ENCODE measurements at regions not wholly inside any gene's neighbourhood (a gene's known extent, or its start where the extent isn't known, plus 50 kb on each side); places are given as distances from the start of the nearest gene placed in this dataset.
"Not testable (repeated sequence)": the region's sequence is repeated elsewhere in the genome, so short reads cannot be mapped to it uniquely, and the experiment has no call there.

- no peak for DNase-seq (ENCODE audit: low spot score)
Measured at GRCh38 chr3:98702166-98702565, 61.0 kb upstream of the ST3GAL6 start.

DNA sequence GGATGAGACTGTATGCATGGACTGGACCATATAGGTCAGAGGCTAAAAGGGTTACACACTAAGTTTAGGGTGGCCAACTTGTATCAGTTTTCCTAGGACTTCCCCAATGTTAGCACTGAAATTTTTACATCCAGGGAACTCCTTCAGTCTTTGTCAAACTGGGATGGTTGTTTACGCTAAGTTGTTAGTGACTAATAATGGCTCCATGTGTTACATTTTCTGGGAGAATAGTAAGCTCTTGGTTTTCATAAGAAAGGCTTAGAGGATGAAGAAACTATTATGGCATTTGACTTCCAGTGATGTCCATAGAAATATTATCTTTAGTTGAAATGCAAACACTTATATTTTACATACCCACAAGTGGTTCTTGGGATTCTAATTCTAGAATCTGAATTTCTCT lies 57.9 kb upstream of the ST3GAL6 start:
- DNase-seq (ENCODE audit: low spot score), result no peak

DNA sequence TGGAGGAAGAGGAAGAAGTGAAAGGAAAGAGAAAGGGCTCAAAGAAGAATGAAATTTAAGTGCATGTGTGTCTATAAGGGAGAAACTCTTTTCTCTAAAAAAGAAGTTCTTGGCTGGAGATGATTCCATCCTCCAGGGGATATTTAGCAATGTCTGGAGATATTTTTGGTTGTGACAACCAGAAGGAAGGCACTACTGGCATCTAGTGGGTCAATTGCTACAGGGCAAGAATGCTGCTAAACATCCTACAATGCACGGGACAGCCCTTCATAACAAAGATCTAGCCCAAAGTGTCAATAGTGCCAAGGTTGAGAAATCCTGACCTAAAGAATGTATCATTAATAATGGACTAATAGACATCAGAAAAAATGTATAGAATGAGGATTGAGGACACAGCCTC lies 57.4 kb upstream of the ST3GAL6 start:
- DNase-seq (ENCODE audit: low spot score), result no peak

- DNase-seq (ENCODE audit: low spot score), result not testable (repeated sequence)
Measured at GRCh38 chr3:98708681-98709080, 54.5 kb upstream of the ST3GAL6 start.

GRCh38 chr3:98709441-98709840 lies 53.7 kb upstream of the ST3GAL6 start:
- DNase-seq (ENCODE audit: low spot score), result no peak

GRCh38 chr3:98710067-98710659 lies 53.0 kb upstream of the ST3GAL6 start:
- DNase-seq (ENCODE audit: low spot score), result no peak

DNA sequence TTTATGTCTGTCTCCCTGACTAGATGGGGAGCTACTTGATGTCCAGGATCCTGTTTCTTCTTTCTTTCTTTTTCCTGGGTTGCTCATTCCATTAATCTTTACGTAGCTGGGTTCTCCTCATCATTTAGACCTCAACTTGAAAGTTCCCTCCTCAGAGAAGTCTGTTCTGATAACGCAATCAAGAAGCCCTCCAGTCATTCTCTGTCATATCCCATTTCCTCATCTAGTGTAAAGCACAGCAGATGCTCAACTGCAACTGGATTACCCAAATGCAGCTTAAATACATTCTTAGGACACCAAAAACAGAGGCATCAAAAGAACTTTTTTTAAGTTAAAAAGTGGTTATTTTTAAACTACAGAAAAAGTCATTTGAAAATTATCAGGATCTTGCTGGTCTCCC lies 51.7 kb upstream of the ST3GAL6 start:
- DNase-seq (ENCODE audit: low spot score), result no peak

DNA sequence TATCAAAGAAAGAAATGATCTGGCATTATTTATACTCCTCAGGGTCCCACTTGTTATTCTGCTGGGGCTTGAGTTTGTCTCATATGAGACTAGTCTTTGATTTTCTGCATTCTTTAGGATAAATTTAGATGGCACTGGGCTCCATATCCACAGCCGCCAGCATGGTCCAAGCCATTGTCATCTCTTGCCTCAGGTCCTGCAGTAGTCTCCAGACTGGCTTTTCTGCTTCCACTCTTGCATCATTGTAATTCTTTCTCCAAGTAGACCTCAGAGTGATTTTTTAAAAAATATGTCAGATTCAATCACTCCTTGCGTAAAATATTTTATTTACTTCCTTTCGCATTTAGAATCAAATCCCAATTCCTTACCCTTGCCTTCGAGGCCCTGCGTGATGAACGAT lies 50.4 kb upstream of the ST3GAL6 start:
- no peak for DNase-seq (ENCODE audit: low spot score)

- not testable (repeated sequence) for DNase-seq (ENCODE audit: low spot score)
Measured at GRCh38 chr3:98713332-98713731, 49.8 kb upstream of the ST3GAL6 start.

Data from CD4-positive, alpha-beta T cell treated with Interleukin-2 at 100 ng/mL for 4 hours (primary cell).